HG03025 (cell line): ENCODE measurements at regions not wholly inside any gene's neighbourhood (a gene's known extent, or its start where the extent isn't known, plus 50 kb on each side); places are given as distances from the start of the nearest gene placed in this dataset.
"Not testable (repeated sequence)": the region's sequence is repeated elsewhere in the genome, so short reads cannot be mapped to it uniquely, and the experiment has no call there.

Experiments used
- ATAC-seq: cut with Tn5 transposase; IDR thresholded peaks from one replicate; pipeline ENCODE4 v1.9.1; 2021; ENCODE audit warnings: mild to moderate bottlenecking, moderate library complexity; ENCODE audit not compliant: unreplicated experiment, low FRiP score

DNA sequence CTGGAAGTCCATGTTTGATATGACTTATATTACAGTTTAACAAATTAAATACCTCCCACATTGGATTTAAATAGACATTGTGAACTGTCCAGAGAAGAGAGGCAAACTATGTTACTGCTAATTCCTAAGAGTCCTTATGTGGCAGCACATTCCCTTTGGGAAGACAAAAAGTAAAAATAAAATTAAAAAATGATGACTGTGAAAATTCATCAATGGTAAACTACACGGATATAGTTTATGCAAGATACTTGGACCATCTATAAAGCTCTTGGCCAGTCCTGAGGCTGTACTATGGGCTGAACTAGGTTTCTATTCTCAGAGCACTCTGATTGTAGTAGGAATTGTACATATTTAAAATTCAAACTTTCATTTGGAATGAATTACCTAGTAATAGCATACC is 206.4 kb downstream of the LRRK2 start:
- ATAC-seq = no peak

GRCh38 chr12:40435251-40435650 is 210.5 kb downstream of the LRRK2 start:
- no peak for ATAC-seq

DNA sequence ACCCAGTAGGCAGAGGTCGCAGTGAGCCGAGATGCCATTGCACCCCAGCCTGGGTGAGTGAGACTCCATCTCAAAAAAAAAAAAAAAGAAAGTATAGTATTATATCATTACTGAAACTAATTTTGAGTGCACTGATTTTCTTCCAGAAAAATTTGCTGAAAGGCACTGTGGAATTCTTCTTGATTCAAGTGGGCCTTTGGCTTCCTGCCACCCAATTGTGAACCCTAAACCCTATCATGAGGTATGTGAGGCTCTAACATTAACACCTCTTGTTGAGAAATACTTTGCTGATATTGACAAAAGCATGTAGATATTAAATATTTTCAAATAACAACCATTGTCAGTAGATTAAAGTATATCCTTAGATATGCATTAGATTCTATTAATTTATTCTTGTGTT is 211.2 kb downstream of the LRRK2 start:
- no peak for ATAC-seq

DNA sequence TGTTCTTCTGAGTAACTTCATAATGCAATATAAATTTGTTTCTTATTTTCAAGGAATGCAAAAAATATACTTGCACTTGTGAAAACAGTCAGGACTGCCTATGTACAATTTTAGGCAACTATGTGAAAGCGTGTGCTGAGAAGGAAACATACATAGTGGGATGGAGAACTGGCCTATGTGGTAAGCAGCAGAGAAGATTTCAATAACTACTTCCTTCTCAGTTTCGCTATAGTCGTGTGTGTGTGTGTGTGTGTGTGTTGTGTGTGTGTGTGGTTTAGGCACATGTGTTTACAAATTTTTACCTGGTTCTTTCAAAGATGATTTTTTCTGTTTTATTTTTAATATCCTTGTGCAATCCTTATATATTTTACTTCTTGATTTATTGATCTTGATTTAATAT is 211.8 kb downstream of the LRRK2 start:
- ATAC-seq = no peak

GRCh38 chr12:40439771-40440492 is 215.1 kb downstream of the LRRK2 start:
- ATAC-seq = no peak

GRCh38 chr12:40444174-40444573 is 219.4 kb downstream of the LRRK2 start:
- ATAC-seq = no peak

- ATAC-seq = peak; percentile 63
Observed at GRCh38 chr12:40446385-40446784, 221.6 kb downstream of the LRRK2 start.

GRCh38 chr12:40448523-40448922 is 223.7 kb downstream of the LRRK2 start:
- not testable (repeated sequence) for ATAC-seq

DNA sequence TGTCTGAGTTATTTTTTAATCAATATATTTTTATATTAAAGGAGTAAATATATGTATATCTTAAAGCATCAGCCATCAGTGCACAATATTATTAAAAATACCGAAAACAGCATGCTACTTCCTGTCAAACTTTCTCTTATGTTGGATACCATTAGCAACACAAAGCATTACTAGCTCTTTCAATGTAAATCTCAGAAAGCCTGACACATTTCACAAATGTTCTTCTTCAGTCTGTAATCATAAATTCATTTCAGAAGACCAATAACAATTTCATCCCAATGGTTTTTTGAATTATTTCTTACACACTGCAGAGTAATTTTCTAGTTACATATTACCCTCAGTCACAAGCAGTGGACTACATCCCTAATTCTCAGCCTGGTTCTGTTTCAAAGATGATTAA is 226.9 kb downstream of the LRRK2 start:
- no peak for ATAC-seq

DNA sequence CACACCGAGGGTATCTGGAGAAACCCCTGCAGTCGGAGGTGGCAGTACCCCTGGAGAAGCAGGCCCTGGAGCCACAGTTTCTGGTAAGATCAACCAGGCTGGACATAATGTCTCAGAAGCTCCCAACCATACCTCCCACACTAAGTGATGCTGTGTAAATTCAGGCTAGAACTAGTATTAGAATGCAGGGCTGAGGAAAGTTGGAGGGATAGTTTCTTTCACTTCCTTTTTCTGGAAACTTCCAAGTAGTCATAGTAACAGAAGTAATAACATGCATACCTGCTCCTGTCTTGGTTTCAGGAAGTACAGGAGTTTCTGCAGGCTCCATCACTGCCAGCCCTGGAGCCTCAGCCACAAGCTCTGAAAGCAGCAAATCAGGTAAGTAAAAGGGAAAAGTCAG is 228.1 kb upstream of the CNTN1 start:
- ATAC-seq = no peak

- ATAC-seq = no peak
Observed at GRCh38 chr12:40469736-40470135, 222.5 kb upstream of the CNTN1 start.

DNA sequence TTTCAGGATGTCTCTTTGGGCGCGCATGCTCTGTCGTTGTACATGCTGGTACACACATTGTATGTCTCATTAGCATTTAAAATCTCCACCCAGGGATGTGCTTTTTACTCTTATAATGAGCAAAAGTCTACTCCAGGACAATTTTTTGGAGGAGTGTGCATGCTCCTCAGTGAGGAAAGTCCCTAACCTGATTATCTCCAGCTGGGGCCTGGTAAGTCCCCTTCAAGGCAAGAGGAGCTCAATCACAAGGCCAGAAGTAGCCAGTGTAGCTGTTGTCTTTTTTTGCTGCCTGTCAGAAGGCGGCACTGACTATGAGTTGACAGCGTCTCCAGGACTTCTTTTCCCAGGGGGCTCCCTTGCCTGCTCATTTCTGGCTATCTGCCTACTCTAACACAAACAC is 218.3 kb upstream of the CNTN1 start:
- no peak for ATAC-seq

DNA sequence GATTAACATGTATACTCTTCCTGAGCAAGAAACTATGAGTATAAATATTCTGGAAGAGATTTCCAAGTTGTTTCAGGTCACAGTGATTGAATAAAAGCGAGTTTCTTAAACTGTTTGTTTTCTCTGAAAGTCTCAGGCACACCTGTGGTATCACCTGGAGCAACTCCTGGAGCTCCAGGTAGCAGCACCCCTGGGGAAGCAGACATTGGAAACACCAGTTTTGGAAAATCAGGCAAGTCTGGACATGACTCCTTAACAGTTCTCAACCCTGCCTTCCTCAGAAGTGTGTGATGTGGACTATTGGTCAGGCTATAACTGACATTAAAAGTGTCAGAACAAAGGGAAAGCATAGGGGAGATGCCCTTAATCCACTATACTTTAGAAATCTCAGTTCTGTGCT is 217.6 kb upstream of the CNTN1 start:
- ATAC-seq = no peak

DNA sequence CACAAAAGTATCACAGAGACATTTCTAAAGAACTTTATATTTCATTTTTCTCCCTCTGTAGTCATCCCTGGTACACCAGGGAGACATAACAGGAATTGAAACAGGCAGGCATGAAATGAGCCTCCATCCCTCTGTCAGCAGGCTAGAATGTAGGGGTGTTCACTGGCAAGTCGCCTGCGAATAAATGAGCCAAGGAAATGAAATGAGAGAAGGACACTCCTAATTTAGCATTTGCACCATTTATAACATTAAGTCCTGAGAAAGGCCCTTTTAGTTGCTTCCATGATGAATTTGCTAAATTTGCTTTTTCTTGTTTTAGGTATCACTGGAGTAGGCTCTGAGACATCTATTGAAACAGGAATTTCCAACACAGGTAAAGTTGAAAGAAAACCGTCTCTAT is 192.4 kb upstream of the CNTN1 start:
- ATAC-seq = no peak

DNA sequence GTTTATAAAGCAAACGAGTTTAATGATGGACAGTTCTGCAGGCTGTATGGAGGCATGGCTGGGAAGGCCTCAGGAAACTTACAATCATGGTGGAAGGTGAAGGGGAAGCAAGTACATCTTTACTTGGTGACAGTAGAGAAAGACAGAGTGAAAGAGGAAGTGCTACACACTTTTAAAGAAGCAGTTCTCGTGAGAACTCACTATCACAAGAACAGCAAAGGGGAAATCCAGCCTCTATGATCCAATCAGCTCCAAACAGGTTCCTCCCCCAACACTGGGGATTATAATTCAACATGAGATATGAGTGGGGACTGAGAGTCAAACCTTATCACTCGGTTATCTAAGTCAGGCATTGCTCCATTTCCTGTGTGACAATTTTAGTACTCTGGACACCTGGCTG is 189.9 kb upstream of the CNTN1 start:
- no peak for ATAC-seq

GRCh38 chr12:40505327-40505726 is 186.9 kb upstream of the CNTN1 start:
- ATAC-seq = no peak

- no peak for ATAC-seq
Observed at GRCh38 chr12:40508421-40508820, 183.8 kb upstream of the CNTN1 start.

- ATAC-seq = no peak
Observed at GRCh38 chr12:40511341-40511740, 180.9 kb upstream of the CNTN1 start.

DNA sequence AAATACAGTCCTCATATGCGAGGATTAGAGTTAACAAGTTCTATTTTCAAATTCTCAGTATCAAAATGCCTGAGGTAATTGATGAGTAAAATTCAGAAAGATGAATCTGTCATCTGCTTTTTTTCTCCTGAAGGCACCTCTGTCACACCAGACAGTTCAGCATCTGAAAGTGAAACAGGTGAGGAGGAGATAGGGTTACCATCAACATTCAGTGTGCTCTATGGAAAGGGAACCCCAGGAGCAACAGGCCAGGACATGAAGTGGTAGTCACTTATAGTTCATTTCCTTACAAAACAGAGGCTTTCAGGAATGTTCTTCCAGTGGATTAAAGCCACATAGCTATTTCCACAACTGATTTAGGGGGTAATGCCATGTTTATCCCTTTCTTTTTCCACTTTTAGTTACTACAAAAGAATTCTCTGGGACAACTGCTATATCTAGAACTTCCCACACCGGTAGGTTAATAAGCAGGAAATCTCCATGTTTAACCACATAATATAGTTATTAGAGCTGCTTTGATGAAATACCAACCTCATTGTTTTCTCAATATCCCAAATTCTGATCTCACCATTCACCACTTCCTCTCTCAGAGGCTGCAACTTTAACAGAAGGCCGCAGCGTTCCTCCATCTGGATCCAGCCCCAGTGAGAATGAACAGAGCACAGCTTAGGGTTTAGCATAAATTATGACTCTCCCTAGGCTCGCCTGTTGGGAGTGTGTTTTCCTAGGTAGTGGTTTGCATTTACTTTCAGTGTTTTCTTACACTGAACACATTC is 177.0 kb upstream of the CNTN1 start:
- no peak for ATAC-seq

DNA sequence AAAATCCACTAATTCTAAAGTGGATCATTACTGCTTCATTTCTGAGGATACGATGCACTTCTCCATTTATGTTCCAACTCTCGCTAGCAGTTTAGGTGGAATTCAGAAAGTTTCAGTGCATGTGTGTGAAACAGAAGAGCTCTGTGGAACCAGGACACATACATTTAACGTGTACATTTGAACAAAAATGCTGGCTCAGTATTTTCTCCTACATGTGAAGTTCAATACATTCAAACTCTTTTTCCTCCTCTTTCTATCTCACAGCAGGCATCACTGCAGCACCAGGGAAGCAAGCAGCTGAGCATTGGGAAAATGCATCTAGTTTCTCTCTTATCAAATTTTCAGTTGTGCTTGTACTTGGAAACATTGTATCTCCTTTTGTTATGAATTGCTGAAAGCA is 169.4 kb upstream of the CNTN1 start:
- ATAC-seq = no peak

DNA sequence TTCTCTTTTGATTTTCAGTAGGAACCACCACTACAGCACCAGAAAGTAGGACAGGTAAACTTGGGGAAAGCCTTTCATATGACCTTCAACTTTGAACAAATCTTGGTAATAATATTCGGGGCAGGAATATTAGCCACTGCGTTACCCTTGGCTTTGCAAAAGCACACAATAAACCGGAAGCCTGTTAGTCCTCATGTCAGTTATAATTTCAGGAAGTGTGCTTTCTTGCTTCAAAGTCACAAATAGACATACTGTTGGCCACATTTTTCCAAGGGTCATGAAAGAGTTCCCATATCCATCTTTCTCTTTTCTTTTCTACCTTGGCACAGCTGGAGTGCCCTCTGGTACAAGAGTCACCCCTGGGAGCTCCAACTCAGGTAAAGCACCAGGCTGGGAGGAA is 167.2 kb upstream of the CNTN1 start:
- ATAC-seq = no peak

DNA sequence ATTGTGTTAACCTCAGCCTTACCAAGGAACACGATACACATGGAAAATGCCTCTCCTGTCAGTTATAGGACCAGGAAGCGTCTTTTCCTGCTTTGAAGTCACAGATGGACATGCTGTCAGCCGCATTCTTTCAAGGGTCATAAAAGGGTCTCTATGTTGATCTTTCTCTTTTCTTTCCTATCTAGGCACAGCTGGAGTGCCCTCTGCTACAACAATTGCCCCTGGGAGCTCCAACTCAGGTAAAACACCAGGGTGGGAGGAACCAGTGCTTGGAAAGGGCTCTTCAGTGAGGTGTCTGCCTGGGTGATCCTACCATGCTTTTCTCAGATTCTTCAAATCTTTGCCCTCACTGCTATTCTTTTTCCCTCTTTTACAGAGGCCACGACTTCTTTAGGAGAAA is 157.4 kb upstream of the CNTN1 start:
- ATAC-seq = no peak
